ENCODE measurements at regions not wholly inside any gene's neighbourhood (a gene's known extent, or its start where the extent isn't known, plus 50 kb on each side); places are given as distances from the start of the nearest gene placed in this dataset.

DNA sequence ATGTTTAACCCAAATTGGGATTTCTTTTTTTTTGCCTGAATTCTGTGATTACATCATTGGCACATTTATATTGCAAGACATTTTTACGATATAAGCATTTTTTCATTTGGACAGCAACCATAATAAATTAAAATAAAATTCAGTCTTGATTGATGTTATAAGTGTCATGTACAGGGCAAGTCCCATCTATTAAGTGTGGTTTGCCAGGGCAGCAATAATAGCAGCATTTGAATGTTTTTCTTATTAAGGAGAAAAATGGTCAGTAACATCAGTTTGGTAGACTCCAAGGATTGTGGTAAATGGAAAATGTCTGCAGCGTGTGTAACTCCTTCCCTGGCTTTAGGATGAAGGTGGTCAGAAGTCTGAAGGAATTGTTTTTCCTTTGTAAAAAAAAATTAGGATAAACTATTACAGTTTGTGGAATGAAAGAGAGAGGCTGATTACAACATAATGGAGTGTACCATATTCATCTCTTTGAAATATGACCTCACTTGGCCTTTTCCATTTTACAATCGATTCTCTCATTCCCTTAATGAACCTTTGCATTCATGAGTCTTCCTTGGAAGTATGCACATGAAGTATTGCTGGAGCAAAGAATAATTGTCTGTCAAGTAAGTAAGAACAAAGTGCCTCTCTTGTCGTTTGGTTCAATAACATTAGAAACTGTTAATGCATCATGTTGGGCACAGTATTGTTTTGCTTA, 405.4 kb upstream of the THRB start:
- in situ Hi-C loops (cut with HindIII; ENCODE audit: low pct_unique_long_range_greater_than_20kb, low sequenced_read_pairs): no loop called here
- Histone ChIP-seq H3K36me3 (ENCODE audit: control insufficient read depth, insufficient read depth, low read length) (no peaks in the 10 kb centered on the region), H3K27me3 (ENCODE audit: control insufficient read depth, insufficient read depth, low read length) (no peaks in the 10 kb centered on the region), H3K27ac (ENCODE audit: low read length) (no peak overlapping the region), H3K4me1 (ENCODE audit: control insufficient read depth, insufficient read depth, low read length) (no peaks in the 10 kb centered on the region), H3K4me3 (ENCODE audit: low read depth in 2 of 2, low read length in 2 of 2) (no peak overlapping the region), H3K9me3 (ENCODE audit: control insufficient read depth, insufficient read depth, low read depth, low read length) (no peaks in the 10 kb centered on the region)
- ChIA-PET POLR2A (no interaction called here), CTCF (no interaction called here)
- BruUV-seq (replicated peaks): no TSS peak
- intact Hi-C loops (cut with micrococcal nuclease; ENCODE audit: unreplicated experiment): no loop called here
- TF ChIP-seq SIN3A (IDR thresholded peaks at IDR 0.05; ENCODE audit: borderline replicate concordance, insufficient read depth, low read depth, low read length) (no peak), TCF7L2 (IDR thresholded peaks at IDR 0.05; ENCODE audit: low read depth, low read length) (no peak), REST (IDR thresholded peaks at IDR 0.05; ENCODE audit: insufficient read depth in 1 of 2, low read depth in 2 of 2, low read length in 1 of 2) (no peak), POLR2AphosphoS5 (IDR thresholded peaks at IDR 0.05; ENCODE audit: low read depth, low read length) (no peak), CTCF (IDR thresholded peaks at IDR 0.05) (no peak)
- DNase-seq (ENCODE audit: low read depth, low spot score) (no peak), ATAC-seq (no peak)

GRCh38 chr3:24905266-24905665, 410.6 kb upstream of the THRB start:
- TF ChIP-seq TCF7L2 (IDR thresholded peaks at IDR 0.05; ENCODE audit: low read depth, low read length) (no peak), REST (IDR thresholded peaks at IDR 0.05; ENCODE audit: insufficient read depth in 1 of 2, low read depth in 2 of 2, low read length in 1 of 2) (no peak), POLR2AphosphoS5 (IDR thresholded peaks at IDR 0.05; ENCODE audit: low read depth, low read length) (no peak), CTCF (IDR thresholded peaks at IDR 0.05) (no peak), SIN3A (IDR thresholded peaks at IDR 0.05; ENCODE audit: borderline replicate concordance, insufficient read depth, low read depth, low read length) (no peak)
- CTCF ChIA-PET: no interaction called here
- in situ Hi-C loops (cut with HindIII; ENCODE audit: low pct_unique_long_range_greater_than_20kb, low sequenced_read_pairs): no loop called here

More at GRCh38 chr3:24905266-24905665, 410.6 kb upstream of the THRB start:
- DNase-seq (ENCODE audit: low read depth, low spot score): no peak
- no peaks in the 10 kb centered on the region for H3K4me1 ChIP-seq (ENCODE audit: control insufficient read depth, insufficient read depth, low read length)
- H3K36me3 ChIP-seq (ENCODE audit: control insufficient read depth, insufficient read depth, low read length): no peaks in the 10 kb centered on the region
- no peaks in the 10 kb centered on the region for H3K9me3 ChIP-seq (ENCODE audit: control insufficient read depth, insufficient read depth, low read depth, low read length)
- no peak overlapping the region for H3K27ac ChIP-seq (ENCODE audit: low read length)
- POLR2A ChIA-PET: no interaction called here
- H3K4me3 ChIP-seq (ENCODE audit: low read depth in 2 of 2, low read length in 2 of 2): no peak overlapping the region
- H3K27me3 ChIP-seq (ENCODE audit: control insufficient read depth, insufficient read depth, low read length): no peaks in the 10 kb centered on the region
- no TSS peak for BruUV-seq (replicated peaks)
- intact Hi-C loops (cut with micrococcal nuclease; ENCODE audit: unreplicated experiment): no loop called here
- ATAC-seq: no peak
